Stimulated activated CD4-positive, alpha-beta T cell treated with anti-CD3 and anti-CD28 coated beads, Interleukin-4, amount 100 ng/mL, for 1 hour (primary cell): ENCODE measurements at regions not wholly inside any gene's neighbourhood (a gene's known extent, or its start where the extent isn't known, plus 50 kb on each side); places are given as distances from the start of the nearest gene placed in this dataset.
"Not testable (repeated sequence)": the region's sequence is repeated elsewhere in the genome, so short reads cannot be mapped to it uniquely, and the experiment has no call there.

Source experiments
- DNase-seq: peaks from one replicate; pipeline ENCODE4 v3.0.0-alpha.2; 2020

DNA sequence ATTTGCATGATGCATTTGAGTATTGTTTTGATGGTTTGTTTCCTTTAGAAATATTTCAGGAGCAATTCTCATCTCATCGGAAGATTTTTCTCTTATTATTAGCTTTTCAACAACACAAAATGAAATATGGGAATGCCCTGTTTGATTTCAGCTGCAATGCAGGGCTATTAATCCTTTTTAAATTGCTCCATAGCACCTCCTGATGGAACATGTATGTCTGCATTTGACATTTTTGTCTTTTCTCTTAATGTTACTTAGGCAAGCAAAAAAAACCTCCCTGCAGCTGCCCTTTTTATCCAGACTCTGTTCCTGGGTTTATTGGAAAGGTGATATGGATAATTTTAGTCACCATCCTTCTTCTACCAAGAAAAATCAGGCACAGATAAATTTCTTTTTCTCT is 895.8 kb downstream of the RPS29 start:
- DNase-seq = no peak

DNA sequence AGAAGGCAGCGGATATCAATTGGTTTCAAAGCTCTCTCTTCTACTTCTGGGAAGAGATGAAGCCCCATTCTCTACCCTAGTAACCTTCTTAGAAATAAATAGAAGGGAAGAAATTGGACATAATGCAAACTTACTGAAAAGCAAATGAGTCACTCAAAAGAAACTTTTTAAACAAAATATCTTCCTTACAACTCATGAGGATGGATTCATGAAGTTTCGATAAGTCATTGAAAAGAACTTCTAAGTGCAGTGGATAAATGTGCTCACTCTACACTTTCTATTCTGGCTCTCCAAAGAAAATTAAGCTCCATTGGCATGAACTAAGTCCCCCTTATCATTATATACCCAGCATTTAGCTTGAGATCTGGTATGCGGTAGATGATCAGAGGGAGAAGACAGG is 899.5 kb downstream of the RPS29 start:
- no peak for DNase-seq

DNA sequence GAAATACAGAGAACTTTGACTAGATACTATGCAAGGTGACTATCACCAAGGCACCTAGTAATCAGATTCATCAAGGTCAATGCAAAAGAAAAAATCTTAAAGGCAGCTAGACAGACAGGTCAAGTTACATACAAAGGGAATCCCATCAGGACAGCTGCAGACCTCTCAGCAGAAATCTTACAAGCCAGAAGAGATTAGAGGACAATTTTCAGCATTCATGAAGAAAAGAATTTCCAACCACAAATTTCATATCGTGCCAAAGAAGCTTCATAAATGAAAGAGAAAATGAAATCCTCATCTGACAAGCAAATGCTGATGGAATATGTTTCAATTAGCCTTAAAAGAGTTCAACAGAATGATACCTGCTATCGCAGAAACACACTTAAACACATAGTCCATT is 913.7 kb downstream of the RPS29 start:
- no peak for DNase-seq

DNA sequence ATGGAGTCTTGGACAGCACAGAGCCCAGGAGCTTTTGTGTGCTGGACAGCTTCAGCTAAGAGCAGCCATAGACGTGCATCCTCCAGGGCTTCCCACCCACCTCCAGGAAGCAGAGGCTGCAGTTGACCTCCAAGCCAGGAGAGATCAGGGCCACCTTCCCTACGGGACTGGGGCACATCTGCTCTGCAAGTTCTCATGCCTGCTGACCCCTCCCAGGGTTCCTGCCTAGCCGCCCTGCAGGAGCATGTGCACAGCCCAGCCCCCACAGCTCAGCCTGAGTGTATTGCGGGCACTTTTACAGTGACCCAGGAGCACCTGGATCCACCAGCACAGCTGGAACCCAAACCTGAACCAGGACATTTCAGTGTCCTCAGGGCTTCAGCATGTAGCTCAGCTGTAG is 915.2 kb downstream of the RPS29 start:
- no peak for DNase-seq

DNA sequence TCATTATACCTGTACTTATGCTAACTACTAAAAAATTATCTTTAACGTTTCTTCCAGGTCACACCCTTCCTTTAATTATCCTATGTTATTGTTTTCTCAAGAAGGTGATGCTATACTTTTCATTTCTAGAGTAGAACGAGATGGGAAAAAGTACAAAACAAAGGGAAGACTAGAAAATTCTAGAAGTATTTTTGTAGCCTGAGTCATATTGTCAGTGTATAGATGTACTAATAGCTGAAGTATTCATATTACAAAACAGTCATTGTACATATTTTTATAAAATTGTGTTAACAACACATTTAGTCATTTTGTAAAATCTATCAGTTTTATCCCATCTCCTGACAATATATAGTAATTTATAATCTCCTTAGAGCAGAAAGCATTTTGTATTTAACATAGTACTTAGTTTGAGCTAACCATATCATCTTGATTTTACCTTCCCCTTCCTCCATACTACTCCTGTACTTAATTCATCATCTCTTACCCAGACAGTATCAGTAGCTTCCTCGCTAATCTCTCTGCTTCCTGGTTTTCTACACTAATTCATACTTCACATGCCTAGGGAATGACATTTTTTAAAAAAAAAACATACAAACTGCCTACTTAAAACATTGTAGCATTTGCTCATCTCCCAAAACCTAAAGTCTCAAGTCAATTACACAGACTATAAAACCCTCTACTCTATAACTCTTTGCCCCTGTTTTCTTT is 920.9 kb downstream of the RPS29 start:
- DNase-seq = no peak

DNA sequence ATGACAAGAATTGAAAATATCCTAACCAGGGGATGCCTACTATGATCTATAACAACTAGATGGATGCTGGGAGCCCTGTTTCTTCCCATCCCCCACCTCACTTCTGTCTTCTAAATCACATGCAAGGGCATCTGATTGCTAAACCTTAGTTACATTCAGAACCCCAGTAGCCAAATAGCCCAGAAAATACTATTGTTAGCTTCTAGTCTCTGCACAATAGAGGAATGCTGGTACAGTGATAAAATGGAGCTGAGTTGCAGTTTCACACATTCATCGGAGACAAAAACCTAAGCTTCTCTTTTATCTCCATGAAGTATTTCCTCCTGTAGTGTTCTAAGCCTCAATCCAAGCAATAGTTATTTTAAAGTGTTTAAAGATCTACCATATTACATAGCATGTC is 942.9 kb downstream of the RPS29 start:
- DNase-seq = no peak

DNA sequence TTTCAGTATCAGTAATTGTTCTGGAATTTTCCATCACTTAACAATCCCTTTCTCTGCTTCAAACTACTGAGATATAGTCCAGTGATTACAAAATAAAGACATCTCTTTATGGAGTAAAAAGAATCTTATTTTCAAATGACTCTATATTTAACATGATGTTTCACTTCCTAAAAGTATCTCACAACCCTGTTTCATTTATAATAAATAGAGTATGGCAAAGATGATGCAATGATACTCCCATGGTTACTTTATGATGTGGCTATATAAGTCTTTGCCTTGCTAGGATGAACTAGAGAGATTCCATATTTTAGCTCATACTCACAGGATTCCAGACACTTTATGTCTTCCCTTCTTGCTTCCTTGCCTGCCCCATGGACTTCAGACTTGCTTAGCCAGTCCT is 953.5 kb upstream of the MDGA2 start:
- no peak for DNase-seq

DNA sequence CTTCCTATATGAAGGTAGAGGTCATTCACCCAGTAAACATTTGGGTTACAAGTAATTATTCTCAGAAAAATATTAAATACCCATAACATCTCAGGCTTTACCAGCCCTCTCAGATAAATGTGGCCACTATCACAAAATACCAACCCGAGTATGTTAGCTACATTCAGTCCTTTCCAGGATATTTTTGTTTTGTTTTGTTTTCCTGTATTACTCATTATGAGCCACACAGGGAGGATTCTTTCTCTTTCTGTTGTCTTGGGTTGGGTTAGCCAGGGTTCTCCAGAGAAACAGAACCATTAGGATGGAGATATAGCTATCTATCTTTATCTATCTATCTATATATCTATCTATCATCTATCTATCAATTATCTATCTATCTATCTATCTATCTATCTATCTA is 947.6 kb upstream of the MDGA2 start:
- no peak for DNase-seq

DNA sequence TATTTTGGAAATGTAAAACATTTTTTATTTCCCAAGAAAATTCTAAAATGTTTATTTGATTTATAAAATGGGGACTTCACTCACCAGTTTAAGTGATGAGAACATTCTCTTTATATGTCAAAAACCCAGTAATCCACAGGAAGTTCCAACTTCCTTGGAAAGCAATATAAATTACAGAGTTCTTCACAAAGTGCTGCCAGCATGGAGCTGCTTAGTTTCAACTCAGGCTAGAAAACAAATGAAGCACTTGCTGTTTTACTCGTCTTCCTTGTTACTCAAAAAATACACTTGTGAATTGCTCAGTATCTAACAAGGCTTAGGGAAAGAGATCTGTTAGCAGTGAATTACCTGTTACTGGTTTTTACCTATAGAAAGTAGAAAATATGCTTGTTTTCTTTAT is 942.7 kb upstream of the MDGA2 start:
- no peak for DNase-seq

DNA sequence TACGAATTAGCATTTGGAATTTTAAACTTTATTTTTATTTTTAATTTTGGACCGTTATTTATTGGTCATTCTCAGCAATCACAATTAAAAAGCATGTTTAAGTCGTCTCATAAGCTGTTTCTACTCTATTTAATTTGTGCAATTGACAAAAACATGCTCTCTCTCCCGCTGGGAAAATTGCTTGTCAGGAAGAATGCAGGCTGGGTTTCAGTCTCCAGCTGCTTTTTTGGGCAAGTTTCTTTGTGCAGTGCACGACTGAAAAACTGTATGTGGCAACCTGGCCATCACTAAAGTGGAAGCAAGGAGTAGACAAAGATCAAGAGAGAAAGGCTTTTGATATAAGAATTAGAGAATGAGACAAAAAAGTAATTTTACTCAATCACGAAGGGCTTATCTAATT is 941.5 kb upstream of the MDGA2 start:
- DNase-seq = no peak

DNA sequence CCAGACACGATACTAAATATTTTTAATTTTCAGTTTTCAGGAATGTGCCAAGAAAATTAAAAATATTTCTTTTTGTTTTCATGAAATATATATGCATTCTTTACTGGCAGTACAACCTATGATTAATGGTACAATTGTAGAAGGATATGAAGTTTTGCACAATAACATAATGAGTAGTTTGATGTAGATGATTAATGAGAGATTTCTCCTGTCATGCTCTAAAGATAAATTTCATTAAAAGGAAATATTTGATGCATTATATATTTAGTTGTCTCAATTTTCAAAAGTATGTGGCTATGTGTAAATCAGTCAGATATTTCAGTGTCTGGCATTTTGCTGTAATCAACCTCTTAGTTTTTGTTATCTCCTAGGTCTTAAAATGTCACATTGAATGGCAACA is 940.2 kb upstream of the MDGA2 start:
- DNase-seq = no peak

DNA sequence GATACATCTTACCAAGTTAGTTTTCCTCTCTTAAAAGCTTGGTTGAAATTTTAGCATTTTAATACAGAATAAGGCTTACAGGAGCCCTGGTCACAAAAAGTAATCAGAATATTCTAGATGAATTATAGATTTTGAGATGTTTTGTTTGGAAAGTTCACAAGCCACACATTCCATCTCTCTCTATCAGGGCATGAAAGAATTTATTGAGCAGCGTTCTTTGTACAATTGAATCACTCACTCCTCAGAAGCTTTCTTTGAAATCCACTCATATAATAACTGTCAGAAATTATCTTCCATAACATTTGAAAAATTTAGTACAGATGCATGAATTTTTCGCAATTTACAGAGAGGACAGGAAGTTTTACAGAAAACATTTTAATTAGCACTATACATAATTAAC is 938.6 kb upstream of the MDGA2 start:
- DNase-seq = no peak

DNA sequence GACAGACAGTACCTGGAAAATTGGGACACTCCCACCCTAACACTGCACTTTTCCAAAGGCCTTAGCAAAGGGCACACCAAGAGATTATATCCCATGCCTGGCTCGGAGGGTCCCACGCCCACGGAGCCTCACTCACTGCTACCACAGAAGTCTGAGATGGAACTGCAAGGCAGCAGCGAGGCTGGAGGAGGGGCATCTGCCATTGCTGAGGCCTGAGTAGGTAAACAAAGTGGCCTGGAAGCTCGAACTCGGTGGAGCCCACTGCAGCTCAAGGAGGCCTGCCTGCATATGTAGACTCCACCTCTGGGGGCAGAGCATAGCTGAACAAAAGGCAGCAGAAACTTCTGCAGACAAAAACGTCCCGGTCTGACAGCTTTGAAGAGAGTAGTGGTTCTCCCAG is 931.6 kb upstream of the MDGA2 start:
- DNase-seq = not testable (repeated sequence)

DNA sequence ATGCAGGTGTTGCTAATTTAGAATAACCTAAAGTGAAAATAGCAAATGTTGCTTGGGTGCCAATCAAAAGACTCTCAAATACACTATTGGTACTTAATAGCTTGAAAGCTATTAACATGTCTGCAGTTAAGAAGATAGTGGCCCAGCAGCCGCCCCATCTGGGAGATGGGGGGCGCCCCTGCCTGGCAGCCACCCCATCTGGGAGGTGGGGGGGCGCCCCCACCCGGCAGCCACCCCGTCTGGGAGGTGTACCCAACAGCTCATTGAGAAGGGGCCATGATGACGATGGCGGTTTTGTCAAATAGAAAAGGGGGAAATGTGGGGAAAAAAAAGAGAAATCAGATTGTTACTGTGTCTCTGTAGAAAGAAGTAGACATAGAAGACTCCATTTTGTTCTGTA is 923.1 kb upstream of the MDGA2 start:
- no peak for DNase-seq

DNA sequence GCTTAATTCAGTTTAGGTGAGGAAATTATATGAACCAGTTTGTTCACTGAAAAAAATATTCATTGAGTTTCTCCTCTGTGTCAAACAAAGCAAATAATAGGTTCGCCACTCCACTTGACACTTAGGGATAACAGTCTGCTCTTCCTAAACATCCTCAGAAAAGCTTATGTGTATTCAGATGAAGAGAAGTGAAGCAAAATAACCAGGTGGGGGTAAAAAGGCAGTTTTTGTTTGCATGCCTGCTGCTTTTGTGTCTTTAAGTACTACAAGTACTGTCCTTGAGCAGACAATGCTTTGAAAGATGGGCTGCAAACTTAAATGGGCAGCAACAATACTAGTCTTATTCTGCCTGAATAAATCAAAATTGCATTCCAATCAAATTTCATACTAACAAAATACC is 910.7 kb upstream of the MDGA2 start:
- no peak for DNase-seq

DNA sequence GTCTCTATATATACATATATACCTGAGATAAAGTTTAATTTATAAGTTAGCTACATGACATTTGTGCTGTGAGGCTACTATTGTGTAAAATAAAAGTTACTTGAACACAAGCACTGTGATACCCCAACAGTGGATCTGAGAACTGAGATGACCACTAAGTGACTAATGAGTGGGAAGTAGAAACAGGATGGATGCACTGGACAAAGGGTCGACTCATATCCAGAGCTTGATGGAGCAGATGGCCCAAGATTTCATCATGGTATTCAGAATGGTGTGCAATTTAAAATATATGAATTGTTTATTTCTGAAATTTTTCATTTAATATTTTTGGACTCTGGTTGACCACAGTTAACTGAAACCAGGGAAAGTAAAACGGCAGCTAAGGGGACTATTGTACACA is 908.6 kb upstream of the MDGA2 start:
- DNase-seq = no peak

DNA sequence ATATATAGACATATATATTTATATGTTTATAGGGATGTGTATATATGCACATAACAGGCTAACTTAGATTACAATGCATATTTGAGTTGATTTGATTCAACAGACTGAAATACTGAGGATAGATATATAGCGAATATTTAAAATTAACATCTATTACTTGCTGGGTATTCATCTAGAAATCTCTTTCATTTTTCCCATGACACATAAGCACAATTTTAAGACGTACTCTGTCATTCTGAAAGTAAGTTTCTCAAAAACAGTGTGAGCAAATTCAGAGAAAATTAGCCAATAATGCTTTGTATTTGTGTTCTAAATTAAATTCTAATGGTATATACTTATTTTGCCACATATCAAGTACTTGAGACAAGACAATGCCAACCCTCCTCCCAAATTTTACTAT is 907.5 kb upstream of the MDGA2 start:
- DNase-seq = no peak

DNA sequence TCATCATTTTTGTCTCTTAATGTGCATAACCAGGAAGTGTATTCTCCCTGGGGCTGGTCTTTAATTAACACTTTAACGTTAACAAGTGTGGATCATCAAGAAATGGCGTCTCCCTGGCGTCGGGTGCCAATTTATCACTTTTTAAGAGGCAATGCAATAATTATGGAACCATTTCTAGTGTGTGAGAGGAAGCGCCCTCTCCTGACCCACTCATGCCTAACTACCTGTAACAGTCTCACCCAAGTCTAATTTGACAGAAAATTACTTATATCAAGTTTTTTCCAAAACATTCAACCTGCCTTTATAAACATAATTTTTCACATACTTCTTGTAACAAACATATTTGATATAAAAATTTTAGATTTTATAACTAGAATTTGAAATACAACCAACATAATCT is 905.3 kb upstream of the MDGA2 start:
- DNase-seq = no peak

DNA sequence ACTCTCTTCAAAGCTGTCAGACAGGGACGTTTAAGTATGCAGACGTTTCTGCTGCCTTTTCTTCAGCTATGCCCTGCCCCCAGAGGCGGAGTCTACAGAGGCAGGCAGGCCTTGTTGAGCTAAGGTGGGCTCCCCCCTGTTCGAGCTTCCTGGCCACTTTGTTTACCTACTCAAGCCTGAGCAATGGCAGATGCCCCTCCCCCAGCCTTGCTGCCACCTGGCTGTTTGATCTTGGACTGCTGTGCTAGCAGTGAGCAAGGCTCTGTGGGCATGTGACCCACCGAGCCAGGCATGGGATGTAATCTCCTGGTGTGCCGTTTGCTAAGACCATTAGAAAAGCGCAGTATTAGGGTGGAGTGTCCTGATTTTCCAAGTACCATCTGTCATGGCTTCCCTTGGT is 900.4 kb upstream of the MDGA2 start:
- DNase-seq = no peak

DNA sequence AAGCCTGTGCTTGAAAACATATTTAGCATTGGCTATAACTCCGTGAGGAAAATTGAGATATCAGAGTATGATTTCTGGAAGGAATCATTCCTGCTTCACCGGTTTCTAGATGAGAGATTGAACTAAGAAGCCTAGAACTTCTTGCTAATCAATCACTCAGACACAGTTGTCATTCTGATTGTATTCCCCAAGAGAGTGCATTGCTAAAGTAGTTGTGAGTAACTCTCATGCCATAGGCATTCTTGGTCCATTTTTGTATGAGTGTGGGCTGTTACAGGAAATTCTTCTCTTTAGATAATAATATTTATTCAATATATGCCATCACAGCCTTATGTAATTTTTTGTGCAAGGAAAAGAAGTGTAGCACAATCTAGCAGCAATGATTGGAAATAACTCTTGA is 893.3 kb upstream of the MDGA2 start:
- DNase-seq = no peak

DNA sequence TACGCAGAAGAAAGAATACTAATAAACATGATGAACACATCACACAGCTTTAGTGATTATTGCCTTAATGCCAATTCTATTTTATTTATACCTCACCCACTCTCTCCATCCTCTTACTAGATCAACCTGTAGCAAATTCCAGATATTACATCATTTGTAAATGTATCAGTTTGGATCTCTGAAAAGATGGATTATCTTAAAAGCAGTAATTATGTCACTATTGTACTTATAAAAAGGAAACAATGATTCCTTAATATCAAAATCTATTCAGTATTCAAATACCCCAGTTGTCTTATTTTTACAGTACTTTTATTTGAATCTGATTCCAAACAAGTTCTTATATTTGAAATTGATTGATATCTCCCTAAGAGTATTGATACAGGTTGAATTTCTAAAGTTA is 892.8 kb upstream of the MDGA2 start:
- no peak for DNase-seq

DNA sequence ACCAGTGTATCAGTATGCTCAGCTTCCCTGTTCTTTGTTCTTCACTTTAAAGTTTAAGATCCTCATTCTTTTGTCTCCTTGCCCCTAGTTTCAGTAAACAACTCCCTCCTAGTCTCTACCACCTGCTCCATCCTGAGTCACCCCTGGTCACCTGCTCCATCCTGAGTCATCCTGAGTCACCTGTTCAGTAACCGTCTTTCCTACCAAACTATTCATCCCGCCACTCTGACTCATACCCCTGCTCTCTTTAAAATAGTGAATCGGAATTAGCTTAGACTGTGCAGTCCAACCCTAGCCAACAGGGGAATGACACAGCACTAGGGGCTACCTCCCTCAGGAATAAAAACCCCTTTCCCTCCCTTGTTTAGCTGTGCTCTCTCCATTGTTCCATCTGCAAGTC is 888.1 kb upstream of the MDGA2 start:
- DNase-seq = no peak

DNA sequence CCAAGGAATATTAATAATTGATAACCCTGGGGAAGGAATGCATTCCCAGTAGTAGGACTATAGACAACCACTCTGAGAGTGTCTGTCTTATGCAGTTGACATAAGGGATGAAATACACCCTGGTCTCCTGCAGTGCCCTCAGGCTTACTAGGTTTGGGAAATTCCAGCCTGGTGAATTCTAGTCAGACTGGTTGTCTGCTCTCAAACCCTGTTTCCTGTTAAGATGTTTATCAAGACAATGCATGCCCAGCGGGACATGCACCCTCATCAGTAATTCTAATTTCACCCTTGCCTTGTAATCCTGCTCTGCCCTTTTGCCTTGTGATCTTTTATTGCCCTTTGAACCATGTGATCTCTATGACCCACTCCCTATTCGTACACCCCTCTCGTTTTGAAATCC is 886.0 kb upstream of the MDGA2 start:
- not testable (repeated sequence) for DNase-seq

DNA sequence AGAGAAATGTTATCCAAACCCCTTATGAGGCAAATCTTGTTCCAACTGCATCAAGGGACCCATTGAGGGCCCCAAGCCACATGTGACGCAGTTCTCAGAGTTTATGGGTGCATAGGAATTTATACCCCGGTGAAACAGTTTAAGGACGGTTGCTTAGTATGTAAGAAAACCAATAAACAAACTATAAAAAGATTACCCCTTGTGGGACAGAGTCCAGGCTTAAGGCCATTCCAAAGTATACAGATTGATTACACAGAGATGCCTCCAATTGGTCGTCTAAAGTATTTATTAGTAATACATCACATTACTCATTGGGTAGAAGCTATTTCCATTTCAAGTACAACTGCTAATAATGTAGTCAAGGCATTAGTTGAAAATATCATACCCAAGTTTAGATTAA is 885.0 kb upstream of the MDGA2 start:
- no peak for DNase-seq

DNA sequence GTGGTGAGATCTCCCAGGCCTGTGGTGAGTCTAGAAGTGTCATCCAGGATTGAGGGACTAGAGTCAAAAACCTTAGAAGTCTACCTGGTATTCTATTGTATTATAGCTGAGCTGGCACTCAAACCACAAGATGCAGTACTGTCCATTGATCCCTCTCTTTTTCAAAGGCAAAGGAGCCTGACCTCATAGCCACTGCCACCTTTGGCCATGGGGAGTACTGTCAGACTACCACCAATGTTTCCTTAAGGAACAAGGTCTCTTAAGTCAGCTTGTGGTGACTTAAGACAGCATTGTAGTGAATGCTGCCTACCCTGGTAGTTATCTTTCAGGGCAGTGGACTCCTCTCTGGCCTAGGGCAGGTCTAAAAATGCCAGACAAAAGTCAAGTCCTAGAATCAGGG is 878.0 kb upstream of the MDGA2 start:
- DNase-seq = no peak

DNA sequence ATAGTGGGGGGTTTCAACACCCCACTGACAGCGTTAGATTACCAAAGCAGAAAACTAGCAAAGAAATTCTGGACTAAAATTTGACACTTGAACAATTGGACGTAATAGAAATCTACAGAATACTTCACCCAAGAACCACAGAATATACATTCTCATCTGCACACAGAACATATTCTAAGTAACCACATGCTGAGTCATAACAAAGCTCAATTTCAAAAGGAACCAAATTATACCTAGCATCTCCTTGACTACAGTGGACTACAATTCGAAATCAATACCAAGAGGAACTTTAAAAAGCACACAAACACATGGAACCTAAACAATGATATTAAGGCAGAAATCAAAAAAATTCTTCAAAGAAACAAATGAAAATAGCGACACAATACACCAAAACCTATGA is 871.6 kb upstream of the MDGA2 start:
- no peak for DNase-seq
